A673 (cell line): ENCODE measurements at regions not wholly inside any gene's neighbourhood (a gene's known extent, or its start where the extent isn't known, plus 50 kb on each side); places are given as distances from the start of the nearest gene placed in this dataset.

ENCODE experiments used
- EZH2 ChIP-seq: fragments of 200-600 bp; sonication (generic); IDR thresholded peaks from 2 replicates; pipeline ENCODE4 v1.6.1; 2017; ENCODE audit warnings: borderline replicate concordance, low read depth, mild to moderate bottlenecking, mixed read lengths, antibody characterized with exemption, low read length; ENCODE audit not compliant: poor library complexity, severe bottlenecking
- TF ChIP-seq, protein P1 (sequence below): fragments of 300-800, 200-600 bp; sonication (generic); conservative IDR thresholded peaks from 2 replicates; pipeline ENCODE4 v1.5.1; 2017; ENCODE audit warnings: low read depth, mild to moderate bottlenecking, antibody characterized with exemption, low read length, moderate library complexity, mixed read lengths

GRCh38 chr14:71324767-71325272 lies 417.6 kb downstream of the PCNX1 start:
- TF ChIP-seq, protein P1, sequence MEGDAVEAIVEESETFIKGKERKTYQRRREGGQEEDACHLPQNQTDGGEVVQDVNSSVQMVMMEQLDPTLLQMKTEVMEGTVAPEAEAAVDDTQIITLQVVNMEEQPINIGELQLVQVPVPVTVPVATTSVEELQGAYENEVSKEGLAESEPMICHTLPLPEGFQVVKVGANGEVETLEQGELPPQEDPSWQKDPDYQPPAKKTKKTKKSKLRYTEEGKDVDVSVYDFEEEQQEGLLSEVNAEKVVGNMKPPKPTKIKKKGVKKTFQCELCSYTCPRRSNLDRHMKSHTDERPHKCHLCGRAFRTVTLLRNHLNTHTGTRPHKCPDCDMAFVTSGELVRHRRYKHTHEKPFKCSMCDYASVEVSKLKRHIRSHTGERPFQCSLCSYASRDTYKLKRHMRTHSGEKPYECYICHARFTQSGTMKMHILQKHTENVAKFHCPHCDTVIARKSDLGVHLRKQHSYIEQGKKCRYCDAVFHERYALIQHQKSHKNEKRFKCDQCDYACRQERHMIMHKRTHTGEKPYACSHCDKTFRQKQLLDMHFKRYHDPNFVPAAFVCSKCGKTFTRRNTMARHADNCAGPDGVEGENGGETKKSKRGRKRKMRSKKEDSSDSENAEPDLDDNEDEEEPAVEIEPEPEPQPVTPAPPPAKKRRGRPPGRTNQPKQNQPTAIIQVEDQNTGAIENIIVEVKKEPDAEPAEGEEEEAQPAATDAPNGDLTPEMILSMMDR: no peak
- no peak for TF ChIP-seq EZH2
